ENCODE measurements at regions not wholly inside any gene's neighbourhood (a gene's known extent, or its start where the extent isn't known, plus 50 kb on each side); places are given as distances from the start of the nearest gene placed in this dataset.

- TF ChIP-seq CTCF (optimal IDR thresholded peaks at IDR 0.05 in 1 of 3, IDR thresholded peaks at IDR 0.05 in 1 of 3, conservative IDR thresholded peaks at IDR 0.05 in 1 of 3; ENCODE audit: extremely low read depth in 1 of 3, insufficient read depth in 2 of 3, low read length in 3 of 3) (no peak), EZH2 (IDR thresholded peaks at IDR 0.05; ENCODE audit: low read length) (no peak)
These were observed 158.5 kb downstream of the TMEM114 start for GRCh38 chr16:8431783-8432182.
